ENCODE measurements at regions not wholly inside any gene's neighbourhood (a gene's known extent, or its start where the extent isn't known, plus 50 kb on each side); places are given as distances from the start of the nearest gene placed in this dataset.

GRCh38 chr5:2886531-2886930 is 135.1 kb upstream of the IRX2 start:
- TF ChIP-seq POLR2A (IDR thresholded peaks at IDR 0.05; ENCODE audit: control extremely low read depth in 1 of 2, low read depth in 2 of 2, low read length in 2 of 2) (no peak), BRCA1 (IDR thresholded peaks at IDR 0.05; ENCODE audit: low read depth, low read length) (no peak), CTCF (IDR thresholded peaks at IDR 0.05; ENCODE audit: control extremely low read depth in 1 of 3, insufficient read depth in 1 of 3, low read depth in 1 of 3, low read length in 3 of 3) (no peak), RFX5 (IDR thresholded peaks at IDR 0.05; ENCODE audit: borderline replicate concordance, low read depth, low read length) (no peak), EZH2 (IDR thresholded peaks at IDR 0.05; ENCODE audit: low read depth, low read length, severe bottlenecking) (no peak), RBBP5 (IDR thresholded peaks at IDR 0.05; ENCODE audit: borderline replicate concordance, low read depth, low read length) (no peak), CHD2 (IDR thresholded peaks at IDR 0.05; ENCODE audit: low read length) (no peak)
